Erythroblast (primary cell): ENCODE measurements at regions not wholly inside any gene's neighbourhood (a gene's known extent, or its start where the extent isn't known, plus 50 kb on each side); places are given as distances from the start of the nearest gene placed in this dataset.

Experiments
- GATA1 ChIP-seq: IDR thresholded peaks from 2 replicates; pipeline ENCODE4 v1.6.1; 2011; ENCODE audit warnings: low read depth, mild to moderate bottlenecking, control low read depth, low read length, moderate library complexity
- POLR2A ChIP-seq: IDR thresholded peaks from 2 replicates; pipeline ENCODE4 v1.6.1; 2011; ENCODE audit warnings: mild to moderate bottlenecking, low read length

- TF ChIP-seq POLR2A: no peak
- no peak for TF ChIP-seq GATA1
Measured at GRCh38 chr15:88998980-88999713, 86.0 kb upstream of the MFGE8 start.
